NOMO-1 treated with DMSO at 0.1 percent for 48 hours (cell line): ENCODE measurements at regions not wholly inside any gene's neighbourhood (a gene's known extent, or its start where the extent isn't known, plus 50 kb on each side); places are given as distances from the start of the nearest gene placed in this dataset.

Experiments
- DNase-seq: peaks from one replicate; lab custom pipeline; 2025; ENCODE audit not compliant: unreplicated experiment; lab: John Stamatoyannopoulos, UW

GRCh38 chr4:126784966-126785580, 847.7 kb upstream of the INTU start:
- no peak for DNase-seq

DNA sequence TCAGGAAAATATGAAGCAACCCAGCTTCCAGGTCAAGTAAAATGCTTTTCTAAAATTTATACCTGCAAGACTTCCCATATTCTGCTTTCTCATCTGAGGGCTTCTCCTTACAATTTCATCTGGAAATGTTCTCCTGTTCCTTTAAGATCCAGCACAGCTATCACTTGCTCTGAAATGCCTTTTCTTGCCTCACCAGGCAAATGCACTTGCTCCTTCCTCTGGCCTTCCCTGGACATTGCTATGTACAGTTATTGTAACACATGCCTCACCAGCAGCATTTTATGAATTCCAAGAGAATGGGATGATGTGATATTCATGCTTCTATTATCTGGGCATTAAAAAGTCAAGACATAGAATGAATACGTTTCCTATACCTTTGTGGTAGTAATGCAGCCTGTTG, 842.1 kb upstream of the INTU start:
- no peak for DNase-seq

GRCh38 chr4:126794363-126794762, 838.4 kb upstream of the INTU start:
- no peak for DNase-seq

- DNase-seq: no peak
Observed at GRCh38 chr4:126798214-126798613, 834.5 kb upstream of the INTU start.

- no peak for DNase-seq
Observed at GRCh38 chr4:126799416-126799815, 833.3 kb upstream of the INTU start.

DNA sequence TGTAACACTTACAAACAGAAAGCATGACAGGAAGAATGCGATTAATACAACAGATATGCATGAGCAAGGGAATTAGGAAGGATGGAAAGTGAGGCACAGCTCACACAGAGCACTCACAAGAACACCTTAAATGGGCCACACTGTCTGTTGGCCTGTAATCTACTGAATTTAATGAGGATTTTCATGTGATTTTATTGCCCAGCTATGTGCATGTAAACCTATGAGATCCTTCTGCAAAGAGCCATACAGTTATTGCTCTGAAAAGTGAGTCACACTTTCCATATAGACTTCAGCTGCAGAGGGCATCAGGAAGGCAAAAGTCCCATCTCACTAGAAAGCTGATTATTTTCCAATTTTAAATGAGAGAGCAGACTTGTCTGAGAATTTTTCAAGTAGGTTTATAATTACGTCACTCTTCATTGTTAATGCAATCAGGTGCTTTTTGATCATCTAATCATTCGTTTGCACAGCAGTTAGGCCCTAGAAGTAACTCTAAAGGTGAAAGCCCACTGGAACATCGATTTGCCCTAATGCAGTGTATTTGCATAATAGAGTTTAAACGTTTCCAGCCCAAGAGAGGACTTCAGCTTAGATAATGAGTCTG, 832.7 kb upstream of the INTU start:
- no peak for DNase-seq

GRCh38 chr4:126800575-126801141, 832.1 kb upstream of the INTU start:
- DNase-seq: no peak

DNA sequence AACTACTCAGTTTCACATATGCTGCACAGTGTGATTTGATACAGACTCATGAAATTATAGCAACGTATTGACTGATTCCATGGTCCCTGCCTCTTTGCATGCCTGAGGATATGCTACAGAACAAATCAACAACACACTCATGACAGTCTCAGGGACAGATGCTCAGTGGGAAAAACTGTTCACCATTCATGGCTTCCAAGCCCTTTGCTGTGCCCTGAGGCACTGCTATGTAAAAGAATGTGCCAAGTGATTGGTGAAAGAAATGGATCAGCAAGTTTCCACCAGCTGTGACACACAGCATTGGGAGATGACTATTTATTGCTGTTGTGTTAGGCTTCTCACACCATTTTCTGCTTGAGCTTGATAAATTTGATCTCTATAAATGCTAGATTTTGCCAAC, 825.6 kb upstream of the INTU start:
- DNase-seq: no peak

- DNase-seq: no peak
Observed at GRCh38 chr4:126812076-126812475, 820.7 kb upstream of the INTU start.

GRCh38 chr4:126820631-126821030, 812.1 kb upstream of the INTU start:
- DNase-seq: no peak

- DNase-seq: no peak
Observed at GRCh38 chr4:126821152-126821551, 811.6 kb upstream of the INTU start.

DNA sequence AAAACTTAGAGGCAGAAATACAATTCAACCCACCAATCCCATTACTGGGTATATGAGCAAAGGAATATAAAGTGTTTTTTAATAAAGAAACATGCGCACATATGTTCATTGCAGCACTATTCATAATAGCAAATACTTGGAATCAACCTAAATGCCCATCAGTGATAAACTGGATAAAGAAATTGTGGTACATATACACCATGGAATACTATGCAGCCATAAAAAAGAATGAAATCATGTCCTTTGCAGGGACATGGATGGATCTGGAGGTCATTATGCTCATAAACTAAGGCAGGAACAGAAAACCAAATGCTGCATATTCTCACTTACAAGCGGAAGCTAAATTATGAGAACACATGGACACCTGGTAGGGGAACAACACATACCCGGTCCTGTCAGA, 807.7 kb upstream of the INTU start:
- no peak for DNase-seq

- DNase-seq: no peak
Observed at GRCh38 chr4:126827669-126828068, 805.1 kb upstream of the INTU start.

DNA sequence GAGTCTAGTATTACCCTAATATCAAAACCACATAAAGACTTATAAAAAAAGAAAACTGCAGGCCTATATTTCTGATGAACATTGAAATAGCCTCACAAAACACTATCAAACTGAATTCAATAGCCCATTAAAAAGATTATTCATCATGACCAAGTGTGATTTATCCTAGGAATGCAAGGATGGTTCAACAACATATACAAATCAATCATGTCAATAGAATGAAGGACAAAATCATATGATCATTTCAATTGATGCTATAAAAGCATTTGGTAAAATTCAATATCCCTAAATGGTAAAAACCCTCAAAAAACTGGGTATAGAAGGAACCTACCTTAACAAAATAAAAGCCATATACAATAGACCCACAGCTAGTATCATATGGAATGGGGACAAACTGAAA, 797.9 kb upstream of the INTU start:
- DNase-seq: no peak

DNA sequence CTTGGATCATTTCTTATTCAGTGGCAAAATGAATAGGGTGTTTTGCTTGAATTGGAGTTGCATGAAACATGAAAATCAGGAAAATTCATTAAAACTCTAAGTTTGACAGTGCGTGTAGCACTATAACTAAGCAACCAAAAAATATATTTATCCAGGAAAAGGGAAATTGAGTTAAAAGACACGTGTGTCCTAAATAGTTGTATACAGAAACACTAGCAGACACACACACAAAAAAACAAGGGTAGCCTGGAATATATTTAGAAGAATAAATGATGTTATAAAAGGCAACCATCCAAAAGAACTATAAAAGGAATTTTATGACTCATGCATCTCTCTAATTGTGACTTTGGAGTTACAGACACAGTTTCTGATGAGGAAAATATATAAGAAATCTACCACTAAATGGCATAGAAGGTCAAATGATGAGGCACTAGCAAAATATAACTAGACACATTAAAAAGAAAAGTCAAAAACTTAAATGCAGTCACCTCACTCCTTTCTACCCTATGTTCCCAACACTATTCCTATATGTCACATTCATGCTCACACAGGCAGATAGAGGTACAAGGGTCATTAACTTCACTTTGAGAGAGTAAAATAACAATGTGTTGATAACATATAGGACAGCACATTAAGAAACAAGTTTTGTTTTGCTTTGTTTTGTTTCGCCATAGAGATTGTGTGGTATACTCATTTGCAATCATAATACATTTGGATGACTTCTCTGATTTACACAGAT, 793.6 kb upstream of the INTU start:
- DNase-seq: no peak

DNA sequence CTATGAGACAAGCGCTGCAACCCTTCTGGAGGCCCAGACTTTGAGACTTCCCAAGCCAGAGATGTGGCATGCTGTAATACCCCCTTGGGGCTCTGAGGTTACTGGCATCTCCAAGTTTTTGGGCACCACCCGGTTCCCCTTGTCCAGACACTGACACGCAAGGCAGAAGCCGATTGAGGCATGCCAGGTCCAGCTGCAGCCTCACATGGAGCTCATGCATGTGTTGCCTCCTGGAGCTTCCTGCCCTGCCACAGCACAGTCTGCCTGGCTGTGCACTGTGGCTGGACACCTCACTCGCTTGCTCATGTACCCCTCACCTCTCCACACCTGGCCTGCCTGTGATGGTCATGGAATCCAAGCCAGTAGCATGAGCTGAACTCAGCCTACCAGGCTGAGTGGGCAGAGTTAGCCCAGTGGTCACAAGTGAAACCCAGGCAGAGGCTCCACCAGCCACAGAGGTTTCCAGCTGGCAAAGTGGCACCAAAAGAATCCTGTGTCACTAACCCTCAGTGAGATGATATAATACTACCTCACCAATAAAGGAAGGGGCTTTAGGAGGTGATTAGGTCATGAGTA, 789.2 kb upstream of the INTU start:
- no peak for DNase-seq

GRCh38 chr4:126850286-126850685, 782.5 kb upstream of the INTU start:
- DNase-seq: no peak

GRCh38 chr4:126851391-126851790, 781.4 kb upstream of the INTU start:
- no peak for DNase-seq

DNA sequence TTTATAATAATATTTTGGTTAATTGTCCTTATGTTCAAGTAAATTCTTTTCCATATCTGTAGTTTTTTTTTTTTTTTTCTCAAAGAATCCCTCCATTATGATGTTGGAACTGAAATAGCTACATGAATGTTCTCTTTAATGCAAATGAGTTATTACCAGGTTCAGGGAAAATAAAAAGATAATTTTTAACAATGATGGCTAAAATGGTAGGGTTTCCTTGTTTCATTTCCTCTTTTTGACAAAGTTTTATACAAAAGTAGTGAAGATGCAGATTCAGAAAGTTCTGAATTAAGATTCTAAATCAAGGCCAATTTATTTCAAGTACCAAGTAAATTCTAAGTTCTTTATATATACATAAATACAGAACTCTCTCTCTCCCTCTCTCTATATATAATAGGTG, 779.0 kb upstream of the INTU start:
- no peak for DNase-seq

- DNase-seq: no peak
Observed at GRCh38 chr4:126856906-126857305, 775.9 kb upstream of the INTU start.

GRCh38 chr4:126859314-126859713, 773.4 kb upstream of the INTU start:
- no peak for DNase-seq

DNA sequence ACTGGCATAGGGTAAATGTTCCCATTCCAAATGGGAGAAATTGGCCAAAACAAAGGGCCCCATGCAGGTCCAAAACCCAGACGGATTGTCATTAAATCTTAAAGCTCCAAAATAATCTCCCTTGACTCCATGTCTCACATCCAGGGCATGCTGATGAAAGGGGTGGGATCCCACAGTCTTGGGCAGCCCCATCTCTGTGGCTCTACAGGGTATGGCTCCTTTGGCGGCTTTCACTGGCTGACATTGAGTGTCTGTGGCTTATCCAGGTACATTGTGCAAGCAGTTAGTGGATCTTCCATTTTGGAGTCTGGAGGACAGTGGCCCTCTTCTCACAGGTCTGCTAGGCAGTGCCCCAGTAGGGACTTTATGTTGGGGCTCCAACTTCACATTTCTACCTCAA, 772.9 kb upstream of the INTU start:
- no peak for DNase-seq
